Activated CD4-positive, alpha-beta T cell treated with anti-CD3 and anti-CD28 coated beads for 4 hours (primary cell): ENCODE measurements at regions not wholly inside any gene's neighbourhood (a gene's known extent, or its start where the extent isn't known, plus 50 kb on each side); places are given as distances from the start of the nearest gene placed in this dataset.

ENCODE experiments used
- DNase-seq, 2 donors: peaks; one replicate each; pipeline ENCODE4 v3.0.0-alpha.2; 2020

- DNase-seq, result no peak
These were observed 99.0 kb upstream of the LSM8 start for GRCh38 chr7:118085000-118085399.

- DNase-seq, result no peak
These were observed 96.8 kb upstream of the LSM8 start for GRCh38 chr7:118087126-118087525.

GRCh38 chr7:118094044-118094443, 89.9 kb upstream of the LSM8 start:
- DNase-seq, result no peak

- no peak for DNase-seq
These were observed 79.0 kb upstream of the LSM8 start for GRCh38 chr7:118104812-118105441.

- DNase-seq, result no peak
These were observed 74.4 kb upstream of the LSM8 start for GRCh38 chr7:118109607-118110006.

GRCh38 chr7:118110178-118110925, 73.6 kb upstream of the LSM8 start:
- DNase-seq, result no peak

GRCh38 chr7:118111347-118111746, 72.6 kb upstream of the LSM8 start:
- no peak for DNase-seq

- no peak for DNase-seq
These were observed 69.8 kb upstream of the LSM8 start for GRCh38 chr7:118114175-118114574.

- no peak for DNase-seq
These were observed 54.7 kb upstream of the LSM8 start for GRCh38 chr7:118129041-118129795.

- no peak for DNase-seq
These were observed 51.2 kb upstream of the LSM8 start for GRCh38 chr7:118132764-118133163.
